PC-3 (cell line): ENCODE measurements at regions not wholly inside any gene's neighbourhood (a gene's known extent, or its start where the extent isn't known, plus 50 kb on each side); places are given as distances from the start of the nearest gene placed in this dataset.

ENCODE experiments used
- ATAC-seq: fragments of 200-7000 bp; cut with Tn5 transposase; 2 replicates; pipeline ENCODE4 v1.9.1; 2020; ENCODE audit warnings: mild to moderate bottlenecking, moderate library complexity
- BruUV-seq: library from RNA; stranded (reverse); fragments of 400-500 nt; replicated peaks from 2 replicates; lab custom pipeline; 2021; lab: Mats Ljungman, UMichigan
- CTCF ChIA-PET: fragments of 300-600 bp; sonication (Branson Sonifier 250); formaldehyde crosslinking; loops from one replicate; lab custom pipeline; 2022; ENCODE audit warnings: antibody characterized with exemption; lab: Charles Lee
- POLR2A ChIA-PET: fragments of 300-600 bp; sonication (Branson Sonifier 250); formaldehyde crosslinking; loops from one replicate; lab custom pipeline; 2022; ENCODE audit warnings: antibody characterized with exemption; ENCODE audit not compliant: unreplicated experiment; lab: Charles Lee
- DNase-seq: peaks from one replicate; pipeline ENCODE4 v3.0.0-alpha.2; 2015
- H2AFZ ChIP-seq: fragments of 300-600 bp; sonication (generic); 2 replicates; pipeline ENCODE4 v1.6.0; 2016; ENCODE audit warnings: antibody characterized with exemption, low read length
- H3F3A ChIP-seq: fragments of 300-600 bp; sonication (generic); one replicate; pipeline ENCODE4 v1.6.0; 2017; ENCODE audit warnings: antibody characterized with exemption, low read length, control low read depth, mild to moderate bottlenecking; ENCODE audit not compliant: unreplicated experiment
- H3K27ac ChIP-seq: fragments of 300-600 bp; sonication (generic); 2 replicates; pipeline ENCODE4 v1.5.1; 2016; ENCODE audit warnings: mild to moderate bottlenecking, low read length
- H3K27me3 ChIP-seq: fragments of 300-600 bp; sonication (generic); 2 replicates; pipeline ENCODE4 v1.6.1; 2016; ENCODE audit warnings: low read length, mixed read lengths
- H3K36me3 ChIP-seq: fragments of 300-600 bp; sonication (generic); 2 replicates; pipeline ENCODE4 v1.6.1; 2016; ENCODE audit warnings: low read depth, mixed run types, low read length, mixed read lengths
- H3K4me1 ChIP-seq: fragments of 300-600 bp; sonication (generic); 2 replicates; pipeline ENCODE4 v1.5.1; 2016; ENCODE audit warnings: low read length; ENCODE audit not compliant: insufficient read depth
- H3K4me2 ChIP-seq: fragments of 300-600 bp; sonication (generic); 2 replicates; pipeline ENCODE4 v1.6.0; 2016; ENCODE audit warnings: low read length
- H3K4me3 ChIP-seq: fragments of 300-600 bp; sonication (generic); 2 replicates; pipeline ENCODE4 v1.5.1; 2016; ENCODE audit warnings: mild to moderate bottlenecking, low read length, mixed read lengths
- H3K79me2 ChIP-seq: fragments of 300-600 bp; sonication (generic); 2 replicates; pipeline ENCODE4 v1.6.1; 2017; ENCODE audit warnings: low read length, mixed read lengths
- H3K9ac ChIP-seq: fragments of 300-600 bp; sonication (generic); 2 replicates; pipeline ENCODE4 v1.6.0; 2016; ENCODE audit warnings: mild to moderate bottlenecking, low read length
- H3K9me2 ChIP-seq: fragments of 300-600 bp; sonication (generic); replicated peaks from 2 replicates; pipeline ENCODE4 v1.6.1; 2016; ENCODE audit warnings: mixed run types, low read length, mixed read lengths
- H3K9me3 ChIP-seq: fragments of 300-600 bp; sonication (generic); 2 replicates; pipeline ENCODE4 v1.6.1; 2016; ENCODE audit warnings: low read length, mixed read lengths
- H4K20me1 ChIP-seq: fragments of 300-600 bp; sonication (generic); 2 replicates; pipeline ENCODE4 v1.6.1; 2016; ENCODE audit warnings: low read length, mixed read lengths
- CTCF ChIP-seq: fragments of 300-600 bp; sonication (generic); conservative IDR thresholded peaks from 2 replicates; pipeline ENCODE4 v1.5.1; 2017; ENCODE audit warnings: antibody characterized with exemption, low read depth, mild to moderate bottlenecking, low read length
- EZH2 ChIP-seq: fragments of 300-600 bp; sonication (generic); IDR thresholded peaks from one replicate; pipeline ENCODE4 v1.6.1; 2017; ENCODE audit warnings: antibody characterized with exemption, mild to moderate bottlenecking, low read length; ENCODE audit not compliant: unreplicated experiment
- EZH2phosphoT487 ChIP-seq: fragments of 300-600 bp; sonication (generic); IDR thresholded peaks from 2 replicates; pipeline ENCODE4 v1.6.1; 2018; ENCODE audit warnings: mild to moderate bottlenecking, antibody characterized with exemption, low read length, borderline replicate concordance
- intact Hi-C: fragments of 100-400 bp; cut with micrococcal nuclease; formaldehyde crosslinking; loops from 2 replicates; pipeline ENCODE4 v1.9.0; 2023

DNA sequence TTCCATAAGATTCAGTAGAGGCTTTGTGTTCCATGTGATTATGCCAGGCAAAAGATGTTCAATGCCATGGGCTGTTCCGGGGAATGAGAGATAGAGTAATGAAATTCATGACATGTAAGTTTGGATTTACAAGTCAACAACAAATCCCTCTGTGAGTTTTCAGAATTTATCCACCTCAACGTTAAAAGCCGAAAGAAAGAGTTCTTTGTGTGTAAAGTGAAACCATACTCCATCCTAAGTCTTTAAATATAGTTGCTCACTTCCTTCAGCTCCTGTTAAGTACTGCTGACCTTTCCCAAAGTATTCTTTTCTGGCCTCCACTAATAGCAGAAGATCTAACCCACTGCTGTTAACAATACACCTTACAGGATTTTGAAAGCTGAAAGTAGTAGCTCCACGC is 190.0 kb downstream of the TMX1 start:
- no peaks in the 10 kb centered on the region for H3K9me3 ChIP-seq
- peak overlapping the region; percentile 68 for H3K4me2 ChIP-seq
- DNase-seq (peak; percentile 35), ATAC-seq (peak; percentile 93)
- peak overlapping the region; percentile 62 for H3K27ac ChIP-seq
- no peaks in the 10 kb centered on the region for H3K9me2 ChIP-seq
- ChIA-PET CTCF (interaction anchor here (0.6 to 0.8 kb wide), 2 partner anchors 70 to 221 kb away, joined by 3 to 5 read pairs; no protein-coding TSS in a partner anchor), POLR2A (interaction anchor here (0.6 kb wide), 1 partner anchor 78 kb away, joined by 4 read pairs; no protein-coding TSS in a partner anchor)
- no peaks in the 10 kb centered on the region for H3K79me2 ChIP-seq
- peaks cover 16% of the 10 kb centered on the region for H3K4me1 ChIP-seq
- no peak for TF ChIP-seq CTCF
- no peaks in the 10 kb centered on the region for H3K27me3 ChIP-seq
- no peaks in the 10 kb centered on the region for H3K36me3 ChIP-seq
- peak overlapping the region; percentile 9 for H3K9ac ChIP-seq
- intact Hi-C loops = no loop called here
- H3K4me3 ChIP-seq = peak overlapping the region; percentile 28
- peak overlapping the region; percentile 51 for H2AFZ ChIP-seq
- H4K20me1 ChIP-seq = no peaks in the 10 kb centered on the region
- H3F3A ChIP-seq = no peaks in the 10 kb centered on the region
- BruUV-seq = no TSS peak

DNA sequence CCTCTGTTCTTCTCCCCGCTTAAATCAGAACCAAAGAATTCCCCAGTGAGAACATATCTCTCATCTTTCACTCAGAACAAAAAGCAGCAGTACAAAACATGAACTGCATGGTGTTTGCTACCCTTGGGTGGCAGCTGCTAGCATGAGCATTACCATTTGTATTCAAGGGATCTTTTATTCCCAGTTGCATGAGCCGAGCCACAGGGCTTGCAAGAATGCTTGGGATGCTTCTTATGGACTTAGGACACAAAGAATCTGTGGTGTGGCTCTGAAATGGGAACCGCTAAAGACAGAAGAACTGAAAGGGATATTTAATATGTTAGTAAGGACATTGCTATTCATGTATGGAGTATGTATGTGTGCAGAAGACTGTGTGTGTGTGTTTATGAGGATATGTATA is 190.6 kb downstream of the TMX1 start:
- no peaks in the 10 kb centered on the region for H3K79me2 ChIP-seq
- TF ChIP-seq CTCF (no peak), EZH2 (no peak), EZH2phosphoT487 (no peak)
- peaks cover 16% of the 10 kb centered on the region for H3K4me1 ChIP-seq
- no peaks in the 10 kb centered on the region for H4K20me1 ChIP-seq
- no peaks in the 10 kb centered on the region for H3K9me2 ChIP-seq
- intact Hi-C loops = no loop called here
- ChIA-PET POLR2A (interaction anchor here (0.6 kb wide), 1 partner anchor 77 kb away, joined by 4 read pairs; no protein-coding TSS in a partner anchor), CTCF (no interaction called here)
- peak overlapping the region; percentile 62 for H3K27ac ChIP-seq
- H3K4me2 ChIP-seq = no peak overlapping the region
- no peak overlapping the region for H2AFZ ChIP-seq
- H3K4me3 ChIP-seq = no peak overlapping the region
- H3K9me3 ChIP-seq = no peaks in the 10 kb centered on the region
- H3F3A ChIP-seq = no peaks in the 10 kb centered on the region
- BruUV-seq = TSS peak; percentile 65
- H3K27me3 ChIP-seq = no peaks in the 10 kb centered on the region
- peak overlapping the region; percentile 1; the same call in 1 of the 2 replicates for H3K9ac ChIP-seq
- no peaks in the 10 kb centered on the region for H3K36me3 ChIP-seq
- peak; percentile 7 for ATAC-seq
- no peak for DNase-seq

- peaks cover 16% of the 10 kb centered on the region for H3K4me1 ChIP-seq
- H4K20me1 ChIP-seq = no peaks in the 10 kb centered on the region
- no peaks in the 10 kb centered on the region for H3K36me3 ChIP-seq
- H3K9me2 ChIP-seq = no peaks in the 10 kb centered on the region
- H3K9ac ChIP-seq = no peak overlapping the region
- H3K79me2 ChIP-seq = no peaks in the 10 kb centered on the region
- ChIA-PET CTCF (no interaction called here), POLR2A (no interaction called here)
- no peak overlapping the region for H2AFZ ChIP-seq
- no peak for DNase-seq
- no peak overlapping the region for H3K27ac ChIP-seq
- no peaks in the 10 kb centered on the region for H3F3A ChIP-seq
- BruUV-seq = no TSS peak
- no peaks in the 10 kb centered on the region for H3K27me3 ChIP-seq
- H3K4me3 ChIP-seq = no peak overlapping the region
- H3K9me3 ChIP-seq = no peaks in the 10 kb centered on the region
- intact Hi-C loops = no loop called here
- no peak for TF ChIP-seq EZH2phosphoT487
- TF ChIP-seq CTCF = no peak
- no peak for TF ChIP-seq EZH2
- ATAC-seq = no peak
- no peak overlapping the region for H3K4me2 ChIP-seq
Measured at GRCh38 chr14:51431033-51431709, 191.1 kb downstream of the TMX1 start.
